NCI-H748 (cell line): ENCODE measurements at regions not wholly inside any gene's neighbourhood (a gene's known extent, or its start where the extent isn't known, plus 50 kb on each side); places are given as distances from the start of the nearest gene placed in this dataset.
A peak's percentile ranks its signal among the peaks of the same experiment; 100 is the strongest.

Experiments
- DNase-seq: peaks from one replicate; lab custom pipeline; 2025; ENCODE audit not compliant: unreplicated experiment; lab: John Stamatoyannopoulos, UW

DNA sequence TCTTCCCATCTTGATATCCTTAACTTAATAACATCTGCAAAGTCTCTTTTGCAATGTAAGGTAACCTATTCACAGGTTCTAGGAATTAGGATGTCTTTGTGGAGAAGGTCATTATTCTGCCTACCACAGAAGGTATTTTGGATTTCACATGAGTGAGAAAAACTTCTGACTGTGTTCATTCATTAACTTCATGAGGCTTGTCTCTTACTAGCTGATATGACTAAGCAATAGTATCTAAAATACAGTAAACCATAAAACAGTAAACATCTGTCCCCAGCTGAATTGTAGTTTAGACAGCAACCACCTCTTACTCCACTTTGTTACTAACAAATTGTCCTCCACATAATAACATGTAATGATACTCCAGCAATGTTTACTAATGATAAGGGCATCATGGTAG lies 198.1 kb downstream of the SEC23A start:
- DNase-seq: no peak

DNA sequence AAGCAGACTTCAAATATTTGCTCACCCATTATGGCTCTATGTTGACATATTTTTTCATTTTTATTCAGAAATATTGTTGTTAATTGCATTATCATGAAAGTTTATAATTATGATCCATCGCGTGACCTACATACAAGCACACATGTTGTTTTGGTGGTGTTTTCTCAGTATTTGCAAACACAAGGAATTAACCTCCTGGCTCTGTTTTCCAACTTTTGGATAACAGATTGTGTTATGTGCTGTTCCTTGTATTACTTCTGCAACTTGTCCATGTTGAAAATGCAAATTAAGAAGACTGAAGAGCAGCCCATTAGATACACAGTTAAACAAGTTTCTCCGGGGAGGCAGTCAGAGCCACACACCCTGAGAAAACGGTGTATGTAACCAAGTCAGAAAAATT lies 201.2 kb downstream of the SEC23A start:
- DNase-seq: peak; percentile 23

DNA sequence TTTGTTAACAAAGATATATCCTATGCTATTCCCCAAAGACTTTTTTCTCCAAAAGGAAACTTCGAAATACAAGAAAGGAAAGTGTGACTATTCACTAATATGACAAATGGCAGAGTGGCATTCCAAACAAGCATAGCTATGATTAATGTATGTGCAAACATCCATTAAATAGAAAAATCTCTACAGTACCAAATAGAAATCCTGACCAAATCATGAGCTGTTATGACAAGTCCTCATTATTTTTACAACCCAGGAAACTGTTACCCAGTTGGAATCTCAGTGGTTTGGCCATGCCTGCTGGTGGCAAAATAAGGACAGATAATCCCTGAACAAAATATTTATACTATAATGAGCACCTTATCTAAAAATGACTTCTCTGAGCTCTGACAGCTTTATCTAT lies 202.1 kb downstream of the SEC23A start:
- DNase-seq: no peak

DNA sequence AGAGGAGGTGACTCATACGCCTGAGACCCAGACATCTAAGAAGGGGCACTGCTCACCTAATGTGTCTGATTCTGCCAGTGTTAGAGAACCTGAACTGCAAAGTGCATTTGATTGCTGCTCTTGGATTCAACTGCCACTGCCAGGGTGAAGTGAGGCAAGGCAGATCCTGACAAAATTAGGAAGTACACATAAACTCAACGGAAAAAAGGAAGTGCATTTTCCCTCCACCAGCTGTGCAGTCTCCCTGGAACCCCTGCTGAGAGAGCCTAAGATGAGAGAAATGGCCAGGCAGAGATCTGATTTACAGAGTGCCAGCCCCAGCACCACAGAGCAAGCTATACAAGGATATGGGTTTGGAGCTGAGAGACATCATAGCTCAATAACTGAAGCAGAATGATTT lies 215.3 kb downstream of the SEC23A start:
- DNase-seq: no peak

DNA sequence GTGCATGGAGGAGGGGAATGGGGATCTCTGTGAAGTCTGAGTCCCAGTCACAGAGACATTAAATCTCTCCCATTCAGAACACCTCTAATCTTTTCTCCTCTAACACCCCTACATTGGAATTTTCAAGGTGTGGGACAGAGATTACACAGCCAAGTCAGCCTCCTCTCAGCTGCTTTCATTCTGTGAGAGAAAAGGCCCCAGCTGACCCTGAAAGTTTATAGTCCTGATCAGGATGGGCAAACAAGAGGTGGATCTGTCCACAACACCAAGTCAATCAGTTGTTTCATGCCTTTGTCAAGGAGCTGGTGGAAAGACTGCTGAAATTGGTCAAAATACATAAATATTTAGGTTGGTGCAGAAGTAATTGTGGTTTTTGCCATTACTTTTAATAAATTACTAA lies 218.9 kb downstream of the SEC23A start:
- no peak for DNase-seq

DNA sequence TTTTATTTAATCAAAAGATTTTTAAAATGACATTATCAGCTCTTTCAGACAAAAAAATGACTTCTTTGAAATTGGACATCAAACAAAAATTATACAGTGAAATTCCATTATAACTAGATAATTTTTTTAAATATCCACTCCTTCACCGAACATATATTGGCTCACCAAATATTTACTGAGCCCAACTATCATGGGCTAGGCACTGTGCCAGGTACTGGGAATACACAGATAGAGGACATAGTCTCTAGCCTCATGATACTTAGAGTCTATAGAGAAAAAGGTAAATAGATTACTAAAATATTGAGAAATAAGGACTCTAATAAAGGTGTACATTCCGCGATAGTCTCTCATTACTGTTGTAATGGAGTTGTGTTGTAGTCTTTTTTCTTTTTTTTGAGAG lies 219.9 kb downstream of the SEC23A start:
- DNase-seq: peak; percentile 25

DNA sequence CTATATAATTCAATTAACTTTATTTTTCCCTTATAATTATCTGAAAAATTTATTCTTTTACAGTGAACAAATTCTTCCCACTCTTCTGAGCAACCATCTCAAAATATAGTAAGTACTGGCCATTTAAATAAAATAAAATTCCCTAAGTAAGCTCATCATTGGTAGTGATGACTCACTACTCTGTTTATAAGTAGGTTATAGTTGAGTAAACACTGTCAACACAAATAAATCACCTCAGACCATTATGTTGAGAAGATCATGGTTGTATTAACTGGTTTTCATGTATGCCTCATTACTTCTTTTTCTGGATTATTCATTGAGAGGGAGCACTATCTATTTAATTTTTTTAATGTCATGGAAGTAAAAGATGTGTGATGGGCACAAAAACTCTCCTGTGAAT lies 220.5 kb downstream of the SEC23A start:
- no peak for DNase-seq

DNA sequence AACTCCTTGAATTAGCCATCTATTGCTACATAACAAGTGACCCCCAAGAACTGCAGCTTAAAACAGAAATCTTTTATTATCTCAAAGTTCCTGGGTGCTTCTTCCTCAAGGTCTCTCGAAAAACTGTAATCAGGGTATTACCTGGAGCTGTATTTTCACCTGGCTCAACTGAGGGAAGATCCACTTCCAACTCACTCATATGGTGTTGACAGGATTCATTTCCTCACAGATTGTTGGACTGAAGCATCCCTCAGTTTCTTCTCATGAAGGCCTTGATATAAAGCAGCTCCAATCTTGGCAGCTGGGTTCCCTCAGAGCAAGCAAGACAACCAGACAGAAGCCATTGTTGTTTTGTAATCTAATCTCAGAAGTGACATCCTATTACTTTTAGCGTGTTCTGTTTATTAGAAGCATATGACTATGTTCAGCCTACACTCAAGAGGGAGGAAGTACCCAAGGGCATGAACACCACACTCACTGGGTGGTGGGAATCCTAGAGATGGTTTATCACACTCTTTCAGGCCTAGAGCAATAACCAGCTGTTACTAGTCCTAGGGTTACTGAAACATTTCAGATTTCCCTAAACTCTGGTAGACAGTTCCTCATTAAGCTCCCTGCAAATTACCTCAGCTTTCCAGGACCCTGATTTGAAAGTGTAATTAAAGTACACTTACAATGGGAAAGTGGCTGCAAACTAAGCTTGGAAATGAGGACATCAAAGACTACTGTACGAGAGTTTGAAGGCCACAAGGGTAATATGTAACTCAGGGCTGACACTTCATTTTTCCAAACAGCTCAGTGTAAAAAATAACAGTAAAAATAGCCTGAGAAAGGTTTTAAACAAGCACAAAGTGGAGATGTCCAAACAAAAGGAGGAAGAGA lies 222.2 kb downstream of the SEC23A start:
- no peak for DNase-seq

DNA sequence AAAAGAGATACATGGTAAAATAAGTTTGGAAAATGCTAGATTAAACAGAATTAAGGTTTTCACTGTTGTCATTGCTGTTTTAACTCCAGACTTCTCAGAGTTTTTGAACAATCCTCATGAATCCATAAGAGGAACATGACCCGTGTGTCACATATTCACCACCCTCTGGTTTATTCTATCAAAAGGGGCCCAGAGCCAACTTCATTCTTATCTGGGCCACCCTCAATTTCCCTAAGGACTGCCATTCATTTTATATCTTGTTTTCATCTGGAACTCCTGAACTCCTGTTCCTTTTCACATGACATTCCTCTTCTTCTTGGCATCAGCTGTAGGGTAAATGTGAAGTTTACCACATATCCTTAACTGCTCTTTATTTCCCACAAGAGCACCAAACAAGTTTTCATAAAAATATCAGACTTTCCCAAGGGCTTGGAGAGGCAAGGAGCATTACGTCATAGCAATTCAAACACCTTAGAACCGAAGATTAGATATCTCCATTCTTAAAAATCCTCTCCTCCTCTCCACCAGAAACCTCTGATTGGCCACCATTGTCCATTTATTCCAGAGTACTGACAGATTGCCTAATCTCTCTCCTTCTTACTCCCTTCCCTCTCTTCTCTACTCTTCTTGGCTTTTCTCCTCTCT lies 225.2 kb downstream of the SEC23A start:
- no peak for DNase-seq

DNA sequence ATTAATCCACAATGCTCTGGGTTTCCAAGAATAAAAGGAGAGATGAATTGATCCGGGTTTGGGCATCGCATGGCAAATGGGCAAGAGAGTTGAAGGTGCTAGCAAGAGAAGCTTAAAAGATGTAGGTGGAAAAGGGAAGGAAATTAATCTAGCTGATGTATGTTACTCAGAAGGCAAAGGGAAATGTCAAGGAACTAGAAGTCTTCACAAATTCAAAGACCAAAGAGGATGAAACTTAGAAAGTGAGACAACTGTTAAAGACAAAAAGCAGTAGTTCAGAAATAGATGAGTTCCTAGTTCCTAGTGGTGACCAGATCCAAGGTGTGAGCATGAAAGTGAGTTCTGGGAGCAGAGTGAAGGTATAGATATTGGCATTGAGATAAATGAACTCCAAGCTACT lies 228.3 kb downstream of the SEC23A start:
- no peak for DNase-seq

DNA sequence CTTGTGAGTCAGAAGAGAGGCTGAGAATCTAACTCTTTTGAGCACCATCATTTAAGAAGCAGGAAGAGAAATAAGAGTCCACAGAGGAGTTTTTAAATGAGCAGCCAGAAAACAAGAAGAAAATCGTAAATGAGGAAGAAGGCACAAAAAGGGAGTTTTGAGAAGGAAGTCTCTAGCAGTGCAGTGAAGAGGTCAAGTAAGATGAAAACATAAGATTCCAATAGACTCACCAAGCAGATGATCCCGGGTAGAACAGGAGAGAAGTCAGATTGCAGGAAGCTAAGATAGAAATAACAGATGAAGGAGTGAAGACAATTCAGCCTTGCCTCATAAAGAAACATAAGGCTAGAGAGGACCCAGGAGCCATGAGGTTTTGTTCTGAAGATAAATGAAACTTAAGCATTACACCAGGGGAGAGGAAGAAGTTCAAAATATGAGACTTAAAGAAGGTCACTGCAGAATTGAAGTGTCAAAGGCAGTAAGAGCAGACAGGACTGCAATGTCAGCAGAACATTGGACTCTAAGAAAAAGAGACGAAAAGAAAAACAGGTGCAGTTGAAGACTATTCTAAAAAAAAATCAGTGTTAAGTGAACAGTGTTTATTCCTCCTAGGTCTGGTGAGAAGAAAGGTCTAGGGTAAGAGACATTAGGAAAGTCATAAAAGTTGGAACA lies 229.0 kb downstream of the SEC23A start:
- DNase-seq: no peak

DNA sequence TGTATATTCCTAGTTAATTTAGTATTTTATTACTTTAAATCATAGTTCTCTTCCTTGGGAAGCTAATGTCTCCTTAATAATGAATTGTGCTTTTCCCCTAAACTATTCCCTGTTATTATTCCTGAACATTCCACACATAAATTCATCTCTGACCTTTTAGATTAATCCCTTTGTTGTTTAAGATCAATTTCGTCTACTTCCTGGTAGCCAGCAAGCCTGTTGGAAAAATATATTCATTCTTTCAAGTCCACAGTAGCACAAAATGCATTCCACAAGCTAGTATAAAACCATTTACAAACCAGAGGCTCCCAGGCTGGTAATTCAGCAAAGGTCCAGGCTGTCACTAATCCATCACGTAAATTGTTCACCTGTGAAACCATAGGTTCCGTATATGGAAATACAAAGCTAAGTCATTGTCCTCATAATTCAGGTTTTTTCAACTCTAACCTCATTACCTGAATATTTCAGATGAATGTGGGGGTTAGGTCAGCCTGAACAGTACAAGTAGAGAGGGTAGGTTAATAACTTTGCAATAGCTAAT lies 232.7 kb downstream of the SEC23A start:
- no peak for DNase-seq

DNA sequence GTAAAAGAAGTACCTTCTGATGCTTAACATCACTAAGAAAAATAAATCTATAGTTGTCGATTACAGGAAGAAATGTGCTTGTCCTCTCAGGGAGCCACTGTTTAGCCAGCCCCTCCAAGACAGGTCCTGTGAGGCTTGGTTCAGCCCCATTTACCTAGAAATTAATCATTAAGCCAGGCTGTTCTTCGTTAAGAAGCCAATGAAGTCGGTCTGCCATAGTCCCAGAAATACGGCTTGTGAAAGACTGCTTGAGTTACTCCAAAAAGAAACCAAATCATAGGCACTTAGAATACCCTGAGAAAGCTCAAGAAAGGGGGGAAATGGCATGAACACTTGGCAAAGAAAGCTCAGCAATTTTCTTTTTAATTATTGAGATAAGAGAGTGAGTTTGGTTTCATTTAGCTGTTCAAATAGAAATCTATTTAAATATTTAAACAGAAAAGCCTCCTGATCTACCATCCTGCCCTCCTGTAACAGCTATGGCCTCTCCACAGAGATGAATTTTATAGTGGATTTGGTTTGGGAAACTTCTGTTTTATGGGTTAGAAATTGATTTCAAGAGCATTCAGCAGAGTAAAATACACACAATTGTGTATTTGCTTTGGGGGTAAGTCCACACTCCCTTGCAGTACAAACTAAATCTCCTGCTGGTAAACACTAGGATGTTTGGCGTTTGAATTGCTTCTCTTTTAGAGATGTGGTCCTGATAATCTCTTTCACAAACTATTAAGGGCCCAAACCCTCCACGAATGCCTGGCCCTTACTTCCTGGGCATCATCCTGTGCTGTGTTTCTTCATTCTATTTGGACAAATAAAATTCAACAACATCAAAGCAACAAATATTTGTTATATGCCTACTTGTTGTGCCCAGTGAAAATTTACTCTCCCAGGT lies 234.4 kb downstream of the SEC23A start:
- peak; percentile 59 for DNase-seq

DNA sequence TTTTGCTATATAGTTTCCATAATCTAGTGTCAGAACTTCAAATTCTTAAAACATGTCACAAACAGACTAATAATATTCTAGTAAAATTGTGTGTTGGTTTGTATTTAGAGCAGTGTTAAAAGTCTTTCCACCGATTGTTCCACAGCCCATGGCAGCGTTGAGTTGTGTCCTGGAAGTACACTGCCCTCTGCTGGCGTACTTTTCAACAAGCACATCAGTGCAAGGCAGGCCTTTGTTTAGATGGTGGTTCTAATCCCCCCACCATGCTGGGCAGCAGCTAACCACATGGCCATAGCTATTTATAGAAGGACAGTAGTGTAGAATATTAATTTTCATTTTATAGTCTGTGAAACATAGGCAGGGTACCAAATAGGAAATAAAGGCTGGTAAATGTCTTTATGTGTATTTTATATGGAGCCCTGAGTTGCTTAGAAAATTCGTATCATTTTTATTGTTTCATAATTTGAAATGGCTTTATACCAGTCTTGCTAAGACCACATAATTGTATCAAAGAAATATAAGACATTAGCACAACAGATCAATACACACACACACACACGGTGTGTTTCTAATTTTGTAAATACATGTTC lies 235.4 kb downstream of the SEC23A start:
- DNase-seq: peak; percentile 86

DNA sequence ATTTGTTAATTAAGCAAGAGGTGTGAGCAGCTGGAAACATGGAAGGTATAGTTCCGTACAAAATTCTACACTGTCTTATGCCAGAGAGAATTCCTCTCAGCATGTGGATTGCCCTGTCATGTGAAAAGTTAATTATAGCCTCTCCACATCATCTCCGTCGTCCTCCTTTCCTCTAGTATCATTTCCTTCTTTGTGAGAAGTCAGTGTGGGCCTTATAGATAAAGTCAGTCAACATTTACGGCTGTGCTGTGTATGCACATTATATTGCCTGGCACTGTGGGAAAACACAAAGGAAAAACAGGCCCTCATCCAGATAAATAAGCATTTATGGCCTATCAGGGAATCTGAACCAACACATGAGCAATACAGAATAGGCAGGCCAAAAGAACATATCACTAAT lies 236.6 kb downstream of the SEC23A start:
- DNase-seq: peak; percentile 88

DNA sequence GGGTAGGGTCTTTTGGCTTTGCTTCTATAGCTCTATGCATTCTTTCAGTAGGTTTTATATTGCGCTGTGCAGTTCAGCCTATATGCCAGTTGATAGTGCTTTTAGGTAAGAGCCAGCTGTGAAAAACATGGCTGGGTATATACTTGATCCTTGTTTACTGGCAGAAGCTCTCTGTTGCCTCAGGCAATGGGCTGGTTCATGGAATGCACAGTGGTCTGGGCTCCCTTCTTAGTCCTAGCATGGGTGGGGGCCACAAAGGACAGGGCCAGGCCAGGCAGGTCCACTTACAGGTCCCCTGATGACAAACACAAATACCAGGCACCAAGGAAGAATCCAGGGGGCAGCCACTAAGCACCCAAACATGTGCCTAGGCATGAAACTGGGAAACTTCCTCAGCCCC lies 240.7 kb downstream of the SEC23A start:
- DNase-seq: no peak

DNA sequence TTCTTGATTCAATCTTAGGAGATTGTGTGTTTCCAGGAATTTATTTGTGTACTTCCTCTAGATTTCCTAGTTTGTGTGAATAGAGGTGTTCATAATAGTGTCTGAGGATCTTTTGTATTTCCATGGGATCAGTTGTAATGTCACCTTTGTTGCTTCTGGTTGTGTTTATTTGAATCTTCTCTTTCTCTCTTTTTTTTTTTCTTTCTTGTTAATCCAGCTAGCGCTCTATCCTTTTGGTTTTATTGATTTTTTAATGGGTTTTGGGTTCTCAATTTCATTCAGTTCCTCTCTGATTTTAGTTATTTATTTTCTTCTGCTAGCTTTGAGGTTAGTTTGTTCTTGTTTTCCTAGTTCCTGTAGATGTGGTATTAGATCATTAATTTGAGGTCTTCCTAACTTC lies 242.5 kb downstream of the SEC23A start:
- DNase-seq: no peak

DNA sequence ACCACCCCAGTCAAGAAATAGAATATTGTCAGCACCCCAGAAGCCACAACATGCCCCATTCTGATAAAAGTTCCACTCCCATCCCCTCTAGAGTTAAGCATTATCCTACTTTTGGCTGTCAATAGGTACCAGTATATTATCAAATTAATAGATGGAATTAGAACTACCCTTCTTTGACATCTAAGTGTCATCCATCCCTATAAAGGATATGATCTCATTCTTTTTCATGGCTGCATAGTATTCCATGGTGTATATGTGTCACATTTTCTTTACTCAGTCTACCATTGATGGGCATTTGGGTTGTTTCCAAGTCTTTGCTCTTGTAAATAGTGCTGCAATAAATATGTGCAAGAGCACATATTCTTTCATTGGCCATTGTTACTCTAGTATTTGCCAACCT lies 246.2 kb downstream of the SEC23A start:
- DNase-seq: no peak

DNA sequence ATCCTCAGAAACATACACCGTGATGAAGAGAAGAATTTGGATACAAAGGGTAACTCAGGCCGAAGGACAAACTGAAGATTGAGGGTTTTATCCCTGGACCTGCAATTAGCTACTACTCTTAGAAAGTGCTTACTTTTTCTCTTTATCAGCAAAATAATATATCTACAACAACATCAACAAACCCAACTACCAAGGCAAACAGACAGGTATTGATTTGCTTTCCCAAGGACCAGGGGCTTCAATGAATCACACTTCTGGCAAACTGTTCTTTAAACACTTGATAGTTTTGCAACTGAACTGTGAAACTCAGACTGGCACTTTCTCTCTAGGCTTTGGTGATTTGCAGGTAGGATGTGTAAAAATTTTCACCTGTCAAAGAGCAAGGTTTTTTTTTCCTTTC lies 247.5 kb downstream of the SEC23A start:
- DNase-seq: no peak

DNA sequence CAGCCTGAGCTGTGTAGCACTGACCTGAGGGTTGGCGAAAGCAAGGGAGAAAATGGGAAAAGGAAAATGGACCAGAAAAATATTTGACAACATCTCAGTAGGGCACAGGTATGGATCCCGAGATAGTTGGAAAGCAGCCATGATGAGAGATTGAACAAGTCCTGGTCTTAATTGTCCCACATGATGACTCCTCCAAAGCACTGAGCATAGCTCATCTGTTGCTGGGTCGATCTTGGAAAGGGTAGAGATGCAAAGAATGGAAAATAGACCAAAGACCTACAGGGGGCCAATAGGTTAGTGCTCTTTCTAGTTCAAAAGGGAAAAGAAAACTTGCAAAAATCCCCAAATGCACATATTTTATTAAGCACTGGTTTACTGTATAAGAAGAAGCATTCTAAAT lies 251.9 kb downstream of the SEC23A start:
- DNase-seq: no peak
